SK-N-SH (cell line): ENCODE measurements at regions not wholly inside any gene's neighbourhood (a gene's known extent, or its start where the extent isn't known, plus 50 kb on each side); places are given as distances from the start of the nearest gene placed in this dataset.
A peak's percentile ranks its signal among the peaks of the same experiment; 100 is the strongest.

Source experiments
- CTCF ChIA-PET: fragments of 300-600, 350-600 bp; formaldehyde crosslinking; extraction: SDS; loops from one replicate; lab custom pipeline; 2021; lab: Yijun Ruan, JAX
- POLR2A ChIA-PET: fragments of 350-600 bp; sonication (Branson Sonifier 250); formaldehyde crosslinking; extraction: SDS; loops from one replicate; lab custom pipeline; 2020; ENCODE audit warnings: antibody characterized with exemption, inconsistent platforms; lab: Yijun Ruan, JAX
- DNase-seq: peaks from one replicate; pipeline ENCODE4 v3.0.0; 2012
- H2AFZ ChIP-seq: fragments of 200-600 bp; sonication (generic); 2 replicates; pipeline ENCODE4 v1.8.1; 2016; ENCODE audit warnings: antibody characterized with exemption, mild to moderate bottlenecking, low read depth
- H3F3A ChIP-seq: fragments of 200-600 bp; sonication (generic); replicated peaks from 2 replicates; pipeline ENCODE3; 2016; ENCODE audit warnings: antibody characterized with exemption, mild to moderate bottlenecking; ENCODE audit not compliant: insufficient read depth
- H3K27ac ChIP-seq, 2 experiments: fragments of 200-500 bp in 1 of 2; fragments of 200-600 bp in 1 of 2; sonication (Bioruptor generic) in 1 of 2; sonication (generic), shearing (Covaris generic) in 1 of 2; 2 replicates each; pipeline versions ENCODE4 v1.5.1 to v1.6.1; 2014 to 2016; ENCODE audit warnings: low read depth in 2 of 2, inconsistent platforms in 1 of 2, low read length in 1 of 2, mild to moderate bottlenecking in 1 of 2, mixed read lengths in 1 of 2
- H3K27me3 ChIP-seq: fragments of 200-600 bp; sonication (generic), shearing (Covaris generic); 2 replicates; pipeline ENCODE4 v1.6.1; 2016; ENCODE audit warnings: mixed run types; ENCODE audit not compliant: insufficient read depth
- H3K36me3 ChIP-seq, 2 experiments: fragments of 200-500 bp in 1 of 2; fragments of 200-600 bp in 1 of 2; sonication (Bioruptor generic) in 1 of 2; sonication (generic) in 1 of 2; replicated peaks in 1 of 2; 2 replicates each; pipeline versions ENCODE3 to v1.5.1; 2014 to 2016; ENCODE audit warnings: low read length in 1 of 2, mild to moderate bottlenecking in 1 of 2; ENCODE audit not compliant: insufficient read depth in 2 of 2, control insufficient read depth in 1 of 2
- H3K4me1 ChIP-seq, 2 experiments: fragments of 200-500 bp in 1 of 2; fragments of 200-600 bp in 1 of 2; sonication (Bioruptor generic) in 1 of 2; sonication (generic), shearing (Covaris generic) in 1 of 2; 2 replicates each; pipeline versions ENCODE4 v1.5.1 to v1.6.1; 2014 to 2016; ENCODE audit warnings: low read depth in 1 of 2, low read length in 1 of 2, mixed run types in 1 of 2; ENCODE audit not compliant: insufficient read depth in 2 of 2, control insufficient read depth in 1 of 2
- H3K4me2 ChIP-seq: fragments of 200-600 bp; sonication (generic), shearing (Covaris generic); 2 replicates; pipeline ENCODE4 v1.6.1; 2017; ENCODE audit warnings: mixed run types
- H3K4me3 ChIP-seq, 2 experiments: fragments of 200-500 bp in 1 of 2; fragments of 200-600 bp in 1 of 2; sonication (Bioruptor generic) in 1 of 2; sonication (generic), shearing (Covaris generic) in 1 of 2; 2 replicates each; pipeline versions ENCODE4 v1.5.1 to v1.8.1; 2014 to 2016; ENCODE audit warnings: low read depth in 2 of 2, inconsistent platforms in 1 of 2, low read length in 1 of 2, mild to moderate bottlenecking in 1 of 2, mixed read lengths in 1 of 2, moderate library complexity in 1 of 2
- H3K79me2 ChIP-seq: fragments of 200-600 bp; sonication (generic); 2 replicates; pipeline ENCODE4 v1.8.1; 2017; ENCODE audit warnings: mild to moderate bottlenecking; ENCODE audit not compliant: insufficient read depth
- H3K9ac ChIP-seq: fragments of 200-600 bp; sonication (generic); 2 replicates; pipeline ENCODE4 v1.6.1; 2017; ENCODE audit warnings: mixed run types
- H3K9me2 ChIP-seq: fragments of 200-600 bp; sonication (generic); 2 replicates; pipeline ENCODE4 v1.6.1; 2017; ENCODE audit warnings: mixed run types
- H3K9me3 ChIP-seq: fragments of 200-600 bp; sonication (generic); 2 replicates; pipeline ENCODE4 v1.6.1; 2017; ENCODE audit warnings: mixed run types, mild to moderate bottlenecking, moderate library complexity
- H4K20me1 ChIP-seq: fragments of 200-600 bp; sonication (generic); 2 replicates; pipeline ENCODE4 v1.6.1; 2017; ENCODE audit warnings: mild to moderate bottlenecking, mixed run types; ENCODE audit not compliant: insufficient read depth
- CHD2 ChIP-seq: fragments of 150-350 bp; IDR thresholded peaks from 2 replicates; pipeline ENCODE4 v1.6.1; 2018; ENCODE audit warnings: low read length; ENCODE audit not compliant: partially characterized antibody
- ELF1 ChIP-seq: IDR thresholded peaks from 2 replicates; pipeline ENCODE4 v1.4.0; 2012
- EP300 ChIP-seq, 2 experiments: IDR thresholded peaks; 2 replicates each; pipeline versions ENCODE4 v1.4.0 to v1.6.1; 2012; ENCODE audit warnings: borderline replicate concordance in 1 of 2, low read depth in 1 of 2, low read length in 1 of 2
- EZH2phosphoT487 ChIP-seq: fragments of 200-600 bp; sonication (generic); IDR thresholded peaks from 2 replicates; pipeline ENCODE4 v1.6.1; 2017; ENCODE audit warnings: low read depth, mixed run types, mild to moderate bottlenecking, antibody characterized with exemption, moderate library complexity, borderline replicate concordance
- FOSL2 ChIP-seq: IDR thresholded peaks from 2 replicates; pipeline ENCODE4 v1.4.0; 2012; ENCODE audit warnings: low read depth, mild to moderate bottlenecking, moderate library complexity, borderline replicate concordance
- FOXJ3 ChIP-seq: sonication (generic); formaldehyde crosslinking; IDR thresholded peaks from 2 replicates; pipeline ENCODE4 v1.5.1; 2020; ENCODE audit warnings: mild to moderate bottlenecking, missing genetic modification reagents
- FOXM1 ChIP-seq: IDR thresholded peaks from 2 replicates; pipeline ENCODE4 v1.4.0; 2012; ENCODE audit warnings: low read depth, mild to moderate bottlenecking
- GABPA ChIP-seq: IDR thresholded peaks from 2 replicates; pipeline ENCODE4 v1.4.0; 2012; ENCODE audit warnings: low read depth, mild to moderate bottlenecking
- IRF3 ChIP-seq: fragments of 150-350 bp; IDR thresholded peaks from 2 replicates; pipeline ENCODE4 v1.6.1; 2016; ENCODE audit warnings: mild to moderate bottlenecking, low read depth, low read length
- MEF2A ChIP-seq: IDR thresholded peaks from 2 replicates; pipeline ENCODE4 v1.4.0; 2012; ENCODE audit warnings: low read depth, borderline replicate concordance
- NFIC ChIP-seq: IDR thresholded peaks from 2 replicates; pipeline ENCODE4 v1.4.0; 2012; ENCODE audit warnings: borderline replicate concordance
- NRF1 ChIP-seq: IDR thresholded peaks from 2 replicates; pipeline ENCODE4 v1.6.1; 2012; ENCODE audit warnings: low read depth, mild to moderate bottlenecking, low read length
- POLR2AphosphoS5 ChIP-seq: IDR thresholded peaks from 2 replicates; pipeline ENCODE4 v1.6.1; 2012; ENCODE audit warnings: low read depth, low read length
- RCOR1 ChIP-seq: fragments of 150-350 bp; IDR thresholded peaks from 2 replicates; pipeline ENCODE4 v1.6.1; 2017; ENCODE audit warnings: antibody characterized with exemption, low read length
- RFX5 ChIP-seq: IDR thresholded peaks from 2 replicates; pipeline ENCODE4 v1.6.1; 2012; ENCODE audit warnings: mild to moderate bottlenecking, improper control_type of control experiment, low read length
- RXRA ChIP-seq: IDR thresholded peaks from 2 replicates; pipeline ENCODE4 v1.4.0; 2012; ENCODE audit warnings: low read depth, mild to moderate bottlenecking, borderline replicate concordance
- SIN3A ChIP-seq: IDR thresholded peaks from 2 replicates; pipeline ENCODE4 v1.6.1; 2012; ENCODE audit warnings: low read depth, mild to moderate bottlenecking, low read length, moderate library complexity, borderline replicate concordance
- TAF1 ChIP-seq: IDR thresholded peaks from 2 replicates; pipeline ENCODE4 v1.6.1; 2012; ENCODE audit warnings: low read depth, mild to moderate bottlenecking, low read length, moderate library complexity, borderline replicate concordance
- TCF12 ChIP-seq: IDR thresholded peaks from 2 replicates; pipeline ENCODE4 v1.4.0; 2012
- USF2 ChIP-seq: fragments of 150-350 bp; IDR thresholded peaks from 2 replicates; pipeline ENCODE4 v1.6.1; 2017; ENCODE audit warnings: antibody characterized with exemption, low read length, low read depth, borderline replicate concordance
- YY1 ChIP-seq: IDR thresholded peaks from 2 replicates; pipeline ENCODE4 v1.4.0; 2012; ENCODE audit warnings: low read depth, mild to moderate bottlenecking
- WGBS: methylation state at CpG from one replicate; pipeline ENCODE4 v1.1.6; 2017; ENCODE audit warnings: low lambda C conversion rate; 5-methylcytosine and 5-hydroxymethylcytosine counted together
- TF ChIP-seq, protein P1 (sequence below): IDR thresholded peaks from 2 replicates; pipeline ENCODE4 v1.4.0; 2012; ENCODE audit warnings: low read depth, borderline replicate concordance
- TF ChIP-seq, protein P2 (sequence below): IDR thresholded peaks from 2 replicates; pipeline ENCODE4 v1.4.0; 2012; ENCODE audit warnings: low read depth

- TF ChIP-seq, protein P1, sequence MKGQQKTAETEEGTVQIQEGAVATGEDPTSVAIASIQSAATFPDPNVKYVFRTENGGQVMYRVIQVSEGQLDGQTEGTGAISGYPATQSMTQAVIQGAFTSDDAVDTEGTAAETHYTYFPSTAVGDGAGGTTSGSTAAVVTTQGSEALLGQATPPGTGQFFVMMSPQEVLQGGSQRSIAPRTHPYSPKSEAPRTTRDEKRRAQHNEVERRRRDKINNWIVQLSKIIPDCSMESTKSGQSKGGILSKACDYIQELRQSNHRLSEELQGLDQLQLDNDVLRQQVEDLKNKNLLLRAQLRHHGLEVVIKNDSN, result no peak
- TF ChIP-seq IRF3 (no peak), EP300 (IDR thresholded peaks at IDR 0.05; ENCODE audit: borderline replicate concordance in 1 of 2, low read depth in 1 of 2, low read length in 1 of 2) (no peak), RFX5 (no peak), RXRA (no peak), ELF1 (no peak), FOSL2 (no peak), EZH2phosphoT487 (no peak)
- TF ChIP-seq, all 33 proteins: peak for 0
Observed at GRCh38 chr5:158320934-158321333, 462.0 kb upstream of the CLINT1 start (continued).

DNA sequence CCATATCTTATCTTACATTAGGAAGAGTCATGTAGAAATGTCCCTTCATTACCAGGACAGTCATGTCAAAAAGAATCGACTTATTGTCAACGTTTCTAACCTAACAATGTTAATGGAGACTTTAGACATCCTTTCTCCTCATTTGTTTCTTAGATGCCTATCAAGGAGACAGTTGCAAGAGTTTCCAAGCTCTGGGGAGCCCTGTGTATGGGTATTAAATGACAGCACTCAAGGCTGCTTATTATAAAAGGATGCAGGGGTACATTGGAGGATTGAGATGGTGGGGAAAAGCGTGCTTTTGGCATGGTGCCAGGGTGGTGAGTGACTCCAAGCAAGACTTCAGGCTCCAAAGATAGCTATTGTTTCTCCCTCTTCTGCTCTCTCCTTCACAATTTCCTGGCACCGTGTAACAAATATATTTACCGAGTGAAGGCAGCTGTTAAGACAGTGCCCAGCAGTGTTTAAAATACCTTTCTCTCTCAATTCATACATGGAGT, 461.3 kb upstream of the CLINT1 start:
- WGBS, result 12% methylated on average over 5 of the region's 5 CpGs
- H3K27ac ChIP-seq, result no peak overlapping the region
- H4K20me1 ChIP-seq, result no peaks in the 10 kb centered on the region
- peak; percentile 16 for DNase-seq
- TF ChIP-seq POLR2AphosphoS5, result no peak
- TF ChIP-seq NFIC, result no peak
- TF ChIP-seq YY1, result no peak
- TF ChIP-seq USF2, result no peak
- TF ChIP-seq, protein P1, result no peak
- no peak for TF ChIP-seq TCF12
- no peak for TF ChIP-seq RCOR1
- TF ChIP-seq RXRA, result no peak
- no peak for TF ChIP-seq GABPA
- no peak for TF ChIP-seq FOXJ3
- TF ChIP-seq, protein P2, sequence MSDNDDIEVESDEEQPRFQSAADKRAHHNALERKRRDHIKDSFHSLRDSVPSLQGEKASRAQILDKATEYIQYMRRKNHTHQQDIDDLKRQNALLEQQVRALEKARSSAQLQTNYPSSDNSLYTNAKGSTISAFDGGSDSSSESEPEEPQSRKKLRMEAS, result no peak
- no peak for TF ChIP-seq CHD2
- TF ChIP-seq MEF2A, result no peak
- TF ChIP-seq SIN3A, result no peak
- no peak for TF ChIP-seq EZH2phosphoT487
- no peak for TF ChIP-seq FOXM1
- no peak for TF ChIP-seq TAF1
- TF ChIP-seq RFX5, result no peak
- TF ChIP-seq NRF1, result no peak
- TF ChIP-seq, all 33 proteins: peak for 0
- Histone ChIP-seq H3K9me3 (no peaks in the 10 kb centered on the region), H2AFZ (no peak overlapping the region), H3K9me2 (no peaks in the 10 kb centered on the region), H3K4me2 (no peak overlapping the region), H3K4me1 (peaks cover 0 to 4% of the 10 kb centered on the region in 2 experiments; a peak in 1 of 4 replicates), H3K36me3 (no peaks in the 10 kb centered on the region), H3K4me3 (no peak overlapping the region), H3F3A (no peaks in the 10 kb centered on the region), H3K79me2 (no peaks in the 10 kb centered on the region), H3K9ac (no peak overlapping the region), H3K27me3 (no peaks in the 10 kb centered on the region)
- POLR2A ChIA-PET, result no interaction called here
- CTCF ChIA-PET, result no interaction called here
